HL-60 (cell line): ENCODE measurements at regions not wholly inside any gene's neighbourhood (a gene's known extent, or its start where the extent isn't known, plus 50 kb on each side); places are given as distances from the start of the nearest gene placed in this dataset.

ENCODE experiments used
- CTCF ChIP-seq: IDR thresholded peaks from one replicate; pipeline ENCODE4 v1.5.1; 2011; ENCODE audit warnings: low read length, control low read depth, inconsistent platforms; ENCODE audit not compliant: insufficient read depth
- GABPA ChIP-seq: IDR thresholded peaks from 2 replicates; pipeline ENCODE4 v1.6.1; 2012; ENCODE audit warnings: low read depth
- POLR2AphosphoS5 ChIP-seq: IDR thresholded peaks from 2 replicates; pipeline ENCODE4 v1.6.1; 2012; ENCODE audit warnings: low read depth
- SPI1 ChIP-seq: IDR thresholded peaks from 2 replicates; pipeline ENCODE4 v1.6.1; 2012; ENCODE audit warnings: low read depth, mild to moderate bottlenecking, borderline replicate concordance
- TF ChIP-seq, protein P1 (sequence below): IDR thresholded peaks from 2 replicates; pipeline ENCODE4 v1.6.1; 2012; ENCODE audit warnings: low read depth; ENCODE audit not compliant: insufficient replicate concordance

GRCh38 chr4:63528256-63528991 lies 880.8 kb downstream of the TECRL start:
- TF ChIP-seq SPI1 (no peak), CTCF (no peak), POLR2AphosphoS5 (no peak), GABPA (no peak)
- TF ChIP-seq, protein P1, sequence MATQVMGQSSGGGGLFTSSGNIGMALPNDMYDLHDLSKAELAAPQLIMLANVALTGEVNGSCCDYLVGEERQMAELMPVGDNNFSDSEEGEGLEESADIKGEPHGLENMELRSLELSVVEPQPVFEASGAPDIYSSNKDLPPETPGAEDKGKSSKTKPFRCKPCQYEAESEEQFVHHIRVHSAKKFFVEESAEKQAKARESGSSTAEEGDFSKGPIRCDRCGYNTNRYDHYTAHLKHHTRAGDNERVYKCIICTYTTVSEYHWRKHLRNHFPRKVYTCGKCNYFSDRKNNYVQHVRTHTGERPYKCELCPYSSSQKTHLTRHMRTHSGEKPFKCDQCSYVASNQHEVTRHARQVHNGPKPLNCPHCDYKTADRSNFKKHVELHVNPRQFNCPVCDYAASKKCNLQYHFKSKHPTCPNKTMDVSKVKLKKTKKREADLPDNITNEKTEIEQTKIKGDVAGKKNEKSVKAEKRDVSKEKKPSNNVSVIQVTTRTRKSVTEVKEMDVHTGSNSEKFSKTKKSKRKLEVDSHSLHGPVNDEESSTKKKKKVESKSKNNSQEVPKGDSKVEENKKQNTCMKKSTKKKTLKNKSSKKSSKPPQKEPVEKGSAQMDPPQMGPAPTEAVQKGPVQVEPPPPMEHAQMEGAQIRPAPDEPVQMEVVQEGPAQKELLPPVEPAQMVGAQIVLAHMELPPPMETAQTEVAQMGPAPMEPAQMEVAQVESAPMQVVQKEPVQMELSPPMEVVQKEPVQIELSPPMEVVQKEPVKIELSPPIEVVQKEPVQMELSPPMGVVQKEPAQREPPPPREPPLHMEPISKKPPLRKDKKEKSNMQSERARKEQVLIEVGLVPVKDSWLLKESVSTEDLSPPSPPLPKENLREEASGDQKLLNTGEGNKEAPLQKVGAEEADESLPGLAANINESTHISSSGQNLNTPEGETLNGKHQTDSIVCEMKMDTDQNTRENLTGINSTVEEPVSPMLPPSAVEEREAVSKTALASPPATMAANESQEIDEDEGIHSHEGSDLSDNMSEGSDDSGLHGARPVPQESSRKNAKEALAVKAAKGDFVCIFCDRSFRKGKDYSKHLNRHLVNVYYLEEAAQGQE: no peak
